GM18511 (cell line): ENCODE measurements at regions not wholly inside any gene's neighbourhood (a gene's known extent, or its start where the extent isn't known, plus 50 kb on each side); places are given as distances from the start of the nearest gene placed in this dataset.
"Not testable (repeated sequence)": the region's sequence is repeated elsewhere in the genome, so short reads cannot be mapped to it uniquely, and the experiment has no call there.

Experiments
- ATAC-seq: cut with Tn5 transposase; IDR thresholded peaks from one replicate; pipeline ENCODE4 v1.9.1; 2021; ENCODE audit warnings: mild to moderate bottlenecking, moderate library complexity; ENCODE audit not compliant: unreplicated experiment

GRCh38 chr10:42533866-42534265 lies 104.5 kb downstream of the ZNF33B start:
- not testable (repeated sequence) for ATAC-seq

- ATAC-seq = no peak
Measured at GRCh38 chr10:42532996-42533395, 105.4 kb downstream of the ZNF33B start.

- ATAC-seq = no peak
Measured at GRCh38 chr10:42523098-42523497, 115.3 kb downstream of the ZNF33B start.

- no peak for ATAC-seq
Measured at GRCh38 chr10:42519761-42520460, 118.5 kb downstream of the ZNF33B start.

- ATAC-seq = no peak
Measured at GRCh38 chr10:42519079-42519478, 119.3 kb downstream of the ZNF33B start.

- ATAC-seq = no peak
Measured at GRCh38 chr10:42513921-42514320, 124.4 kb downstream of the ZNF33B start.

- ATAC-seq = no peak
Measured at GRCh38 chr10:42491801-42492200, 146.6 kb downstream of the ZNF33B start.

- no peak for ATAC-seq
Measured at GRCh38 chr10:42491001-42491592, 147.3 kb downstream of the ZNF33B start.

GRCh38 chr10:42490368-42490767 lies 148.0 kb downstream of the ZNF33B start:
- ATAC-seq = no peak

- ATAC-seq = no peak
Measured at GRCh38 chr10:42488416-42488815, 150.0 kb downstream of the ZNF33B start.

GRCh38 chr10:42482411-42482810 lies 156.0 kb downstream of the ZNF33B start:
- no peak for ATAC-seq

- ATAC-seq = no peak
Measured at GRCh38 chr10:42479057-42479456, 159.3 kb downstream of the ZNF33B start.

GRCh38 chr10:42477170-42477569 lies 161.2 kb downstream of the ZNF33B start:
- no peak for ATAC-seq

GRCh38 chr10:42476101-42476500 lies 162.3 kb downstream of the ZNF33B start:
- no peak for ATAC-seq

- no peak for ATAC-seq
Measured at GRCh38 chr10:42475168-42476098, 162.9 kb downstream of the ZNF33B start.

GRCh38 chr10:42454313-42454712 lies 184.1 kb downstream of the ZNF33B start:
- no peak for ATAC-seq

- ATAC-seq = no peak
Measured at GRCh38 chr10:42431095-42431494, 207.3 kb downstream of the ZNF33B start.

GRCh38 chr10:42428534-42428933 lies 209.8 kb downstream of the ZNF33B start:
- no peak for ATAC-seq

GRCh38 chr10:42422911-42423310 lies 215.5 kb downstream of the ZNF33B start:
- ATAC-seq = no peak

GRCh38 chr10:42421812-42422211 lies 216.6 kb downstream of the ZNF33B start:
- ATAC-seq = no peak

- ATAC-seq = no peak
Measured at GRCh38 chr10:42419789-42420188, 218.6 kb downstream of the ZNF33B start.
